Spinal cord (tissue), 9 donors: ENCODE measurements at regions not wholly inside any gene's neighbourhood (a gene's known extent, or its start where the extent isn't known, plus 50 kb on each side); places are given as distances from the start of the nearest gene placed in this dataset.

ENCODE experiments used
- DNase-seq, 6 donors: peaks; one replicate each; pipeline versions ENCODE4 v3.0.0 to v3.0.0-alpha.2; 2013 to 2015; ENCODE audit warnings: low spot score in 6 of 6, low read depth in 4 of 6
- H3K27ac ChIP-seq: one replicate; pipeline ENCODE4 v1.5.1; 2013; ENCODE audit warnings: low read depth, low read length, control low read depth
- H3K27me3 ChIP-seq: one replicate; pipeline ENCODE4 v1.6.1; 2013; ENCODE audit warnings: low read length; ENCODE audit not compliant: control insufficient read depth, insufficient read depth
- H3K36me3 ChIP-seq: one replicate; pipeline ENCODE4 v1.6.1; 2013; ENCODE audit warnings: low read length; ENCODE audit not compliant: control insufficient read depth, insufficient read depth
- H3K4me1 ChIP-seq: one replicate; pipeline ENCODE4 v1.6.1; 2013; ENCODE audit warnings: low read length; ENCODE audit not compliant: control insufficient read depth, insufficient read depth
- H3K4me3 ChIP-seq: one replicate; pipeline ENCODE4 v1.5.1; 2013; ENCODE audit warnings: low read depth, low read length, control low read depth
- H3K9me3 ChIP-seq: one replicate; pipeline ENCODE4 v1.6.1; 2013; ENCODE audit warnings: low read length; ENCODE audit not compliant: control insufficient read depth, insufficient read depth
- WGBS: methylation state at CpG from one replicate; pipeline ENCODE4 v1.1.5; 2013; ENCODE audit warnings: missing lambda C conversion rate; ENCODE audit not compliant: insufficient coverage; 5-methylcytosine and 5-hydroxymethylcytosine counted together
- donor health status: healthy.

- no peak for DNase-seq
- Histone ChIP-seq H3K27ac (no peak overlapping the region), H3K4me1 (peaks cover 33% of the 10 kb centered on the region), H3K36me3 (no peaks in the 10 kb centered on the region), H3K9me3 (no peaks in the 10 kb centered on the region), H3K27me3 (no peaks in the 10 kb centered on the region), H3K4me3 (no peak overlapping the region)
- WGBS, result 95% methylated on average over 12 of the region's 17 CpGs
Measured at GRCh38 chr6:43922426-43923375, 152.7 kb downstream of the VEGFA start.

DNA sequence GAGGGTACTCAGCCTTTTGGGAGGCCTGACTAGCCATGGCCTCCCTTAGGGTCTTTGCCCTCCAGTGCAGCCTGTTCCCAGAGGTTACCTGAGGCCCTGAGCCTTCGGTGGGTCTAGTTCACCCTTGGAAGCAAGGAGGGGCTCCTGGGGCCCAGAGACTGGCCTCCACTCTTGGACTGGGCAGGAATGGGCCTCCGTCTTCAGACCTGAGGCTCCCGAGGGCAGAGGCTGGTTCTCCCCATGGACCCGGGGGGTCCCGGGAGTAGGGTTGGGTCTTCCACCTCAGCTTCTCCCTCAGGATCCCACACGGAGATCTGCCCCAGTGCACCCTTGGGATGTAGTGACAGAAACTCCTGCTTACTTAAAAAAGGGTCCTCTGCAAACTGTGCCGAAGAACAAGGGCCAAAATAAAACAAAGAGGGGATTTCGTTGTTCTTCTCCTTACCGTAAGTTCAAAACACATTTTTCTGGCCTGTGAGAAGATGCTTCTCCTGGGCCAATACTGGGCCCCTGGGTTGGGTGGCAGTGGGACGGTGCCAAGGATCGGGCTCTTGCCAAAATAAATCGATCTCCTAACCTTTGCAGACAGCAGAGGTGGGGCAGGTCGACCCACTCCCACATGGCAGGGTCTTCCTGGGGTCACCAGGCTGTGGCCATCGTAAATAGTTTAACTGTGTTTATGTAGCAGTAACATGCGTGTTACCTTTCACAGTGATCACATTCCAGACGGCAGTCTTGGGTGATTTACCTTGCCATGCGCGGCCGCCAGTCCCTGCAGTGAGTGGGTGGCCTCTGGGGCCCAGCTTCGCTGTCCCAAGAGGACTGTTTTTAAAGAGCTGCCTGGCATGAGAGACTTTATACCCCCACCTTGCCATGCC, 151.8 kb downstream of the VEGFA start:
- H3K27me3 ChIP-seq, result no peaks in the 10 kb centered on the region
- DNase-seq, result no peak
- H3K36me3 ChIP-seq, result no peaks in the 10 kb centered on the region
- peaks cover 26% of the 10 kb centered on the region for H3K4me1 ChIP-seq
- H3K4me3 ChIP-seq, result no peak overlapping the region
- no peaks in the 10 kb centered on the region for H3K9me3 ChIP-seq
- WGBS, result 79% methylated on average over 17 of the region's 20 CpGs
- H3K27ac ChIP-seq, result no peak overlapping the region

DNA sequence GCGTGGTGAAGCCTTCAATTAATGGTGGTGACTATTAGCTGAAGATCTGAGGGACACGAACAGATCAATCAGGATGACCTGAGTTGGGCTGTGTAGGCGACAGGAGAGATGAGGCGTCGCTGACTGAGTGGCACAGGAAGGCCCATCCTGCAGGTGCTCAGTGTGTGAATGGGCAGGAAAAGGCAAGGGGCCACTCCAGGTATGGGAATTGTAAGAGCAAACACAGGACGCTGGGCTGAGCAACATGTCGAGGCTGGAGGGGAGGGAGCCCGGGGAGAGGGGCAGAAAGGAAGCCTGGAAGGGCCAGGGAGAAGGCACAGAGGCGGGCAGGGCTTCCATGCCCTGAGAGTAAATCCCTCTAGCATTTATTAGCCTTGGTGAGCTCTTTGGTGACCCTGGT, 151.0 kb downstream of the VEGFA start:
- WGBS, result 90% methylated on average over 9 of the region's 9 CpGs
- H3K4me3 ChIP-seq, result no peak overlapping the region

GRCh38 chr6:43919774-43920173, 149.8 kb downstream of the VEGFA start:
- no peak overlapping the region for H3K27ac ChIP-seq
- no peaks in the 10 kb centered on the region for H3K9me3 ChIP-seq
- no peaks in the 10 kb centered on the region for H3K27me3 ChIP-seq
- H3K4me3 ChIP-seq, result no peak overlapping the region
- H3K4me1 ChIP-seq, result peaks cover 16% of the 10 kb centered on the region
- no peaks in the 10 kb centered on the region for H3K36me3 ChIP-seq
- 100% methylated on average over 2 of the region's 2 CpGs for WGBS
- no peak for DNase-seq

More for the DNA sequence above, 151.0 kb downstream of the VEGFA start:
- Histone ChIP-seq H3K27me3 (no peaks in the 10 kb centered on the region), H3K9me3 (no peaks in the 10 kb centered on the region), H3K36me3 (no peaks in the 10 kb centered on the region), H3K4me1 (peaks cover 19% of the 10 kb centered on the region), H3K27ac (no peak overlapping the region)
- no peak for DNase-seq

DNA sequence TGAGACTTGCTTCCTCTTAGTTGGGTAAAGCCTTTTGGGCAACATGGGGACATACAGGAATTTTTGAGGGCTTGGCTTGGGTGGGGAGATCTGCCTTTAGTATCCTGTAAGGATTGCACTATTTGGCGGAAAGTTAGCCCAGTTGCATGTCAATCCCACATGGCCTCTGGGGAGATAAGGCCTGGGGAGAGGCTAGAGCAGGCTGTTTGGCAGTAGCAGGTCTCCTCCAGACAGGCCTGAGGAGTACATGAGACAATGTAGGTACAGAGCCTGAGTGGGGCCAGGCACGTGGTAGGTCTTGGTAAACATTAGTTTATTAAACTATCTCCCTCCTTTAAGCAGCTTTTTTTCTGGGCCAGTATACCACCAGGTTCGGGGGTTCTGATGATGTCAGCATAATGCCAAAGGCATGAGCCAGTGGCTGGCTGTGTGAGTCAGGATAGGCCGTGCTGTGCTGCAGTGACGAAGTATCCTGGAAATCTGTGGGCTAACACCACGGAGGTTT, 147.9 kb downstream of the VEGFA start:
- H3K4me1 ChIP-seq, result no peaks in the 10 kb centered on the region
- 80% methylated on average over 5 of the region's 6 CpGs for WGBS

GRCh38 chr6:43916924-43917877, 147.2 kb downstream of the VEGFA start:
- Histone ChIP-seq H3K27me3 (no peaks in the 10 kb centered on the region), H3K9me3 (no peaks in the 10 kb centered on the region), H3K27ac (no peak overlapping the region), H3K4me3 (no peak overlapping the region), H3K36me3 (no peaks in the 10 kb centered on the region), H3K4me1 (no peaks in the 10 kb centered on the region)
- DNase-seq, result no peak
- WGBS, result 86% methylated on average over 5 of the region's 12 CpGs

More for the DNA sequence above, 147.9 kb downstream of the VEGFA start:
- Histone ChIP-seq H3K9me3 (no peaks in the 10 kb centered on the region), H3K27me3 (no peaks in the 10 kb centered on the region), H3K27ac (no peak overlapping the region), H3K36me3 (no peaks in the 10 kb centered on the region), H3K4me3 (no peak overlapping the region)
- no peak for DNase-seq

GRCh38 chr6:43915986-43916923, 146.2 kb downstream of the VEGFA start:
- WGBS, result 87% methylated on average over 8 of the region's 8 CpGs
- no peaks in the 10 kb centered on the region for H3K27me3 ChIP-seq
- DNase-seq, result no peak
- H3K36me3 ChIP-seq, result no peaks in the 10 kb centered on the region
- H3K4me1 ChIP-seq, result no peaks in the 10 kb centered on the region
- no peak overlapping the region for H3K27ac ChIP-seq
- H3K9me3 ChIP-seq, result no peaks in the 10 kb centered on the region
- no peak overlapping the region for H3K4me3 ChIP-seq

- Histone ChIP-seq H3K4me1 (peaks cover 4% of the 10 kb centered on the region), H3K27ac (no peak overlapping the region), H3K9me3 (no peaks in the 10 kb centered on the region), H3K36me3 (no peaks in the 10 kb centered on the region), H3K27me3 (no peaks in the 10 kb centered on the region), H3K4me3 (no peak overlapping the region)
- DNase-seq, result no peak
- WGBS, result 86% methylated on average over 6 of the region's 7 CpGs
Measured at GRCh38 chr6:43915208-43915869, 145.3 kb downstream of the VEGFA start.
